ENCODE measurements at regions not wholly inside any gene's neighbourhood (a gene's known extent, or its start where the extent isn't known, plus 50 kb on each side); places are given as distances from the start of the nearest gene placed in this dataset.
"Not testable (repeated sequence)": the region's sequence is repeated elsewhere in the genome, so short reads cannot be mapped to it uniquely, and the experiment has no call there.

- not testable (repeated sequence) for DNase-seq (ENCODE audit: low spot score in 2 of 2); H3K36me3 Mint-ChIP-seq; ATAC-seq; H3K9me3 Mint-ChIP-seq; H3K27ac Mint-ChIP-seq
Measured at GRCh38 chr4:154907345-154908045, 126.4 kb downstream of the RBM46 start.

GRCh38 chr4:154908168-154908567 lies 127.1 kb downstream of the RBM46 start:
- H3K36me3 Mint-ChIP-seq: no peaks in the 10 kb centered on the region
- DNase-seq (ENCODE audit: low spot score in 2 of 2) (no peak), ATAC-seq (no peak)
- peaks cover 0 to 4% of the 10 kb centered on the region in 2 donors for H3K9me3 Mint-ChIP-seq
- H3K27ac Mint-ChIP-seq: no peak overlapping the region

- Mint-ChIP-seq H3K9me3 (peaks cover 0 to 2% of the 10 kb centered on the region in 2 donors), H3K36me3 (no peaks in the 10 kb centered on the region), H3K27ac (no peak overlapping the region)
- DNase-seq (ENCODE audit: low spot score in 2 of 2) (no peak), ATAC-seq (no peak)
Measured at GRCh38 chr4:154911097-154911496, 130.0 kb downstream of the RBM46 start.

GRCh38 chr4:154911608-154912098 lies 130.6 kb downstream of the RBM46 start:
- H3K36me3 Mint-ChIP-seq: no peaks in the 10 kb centered on the region
- no peak for DNase-seq (ENCODE audit: low spot score in 2 of 2)
- ATAC-seq: no peak
- H3K27ac Mint-ChIP-seq: no peak overlapping the region
- H3K9me3 Mint-ChIP-seq: no peaks in the 10 kb centered on the region

- Mint-ChIP-seq H3K36me3 (no peaks in the 10 kb centered on the region), H3K9me3 (no peaks in the 10 kb centered on the region), H3K27ac (no peak overlapping the region)
- no peak for ATAC-seq
- no peak for DNase-seq (ENCODE audit: low spot score in 2 of 2)
Measured at GRCh38 chr4:154916068-154916467, 135.0 kb downstream of the RBM46 start.

- Mint-ChIP-seq H3K27ac (no peak overlapping the region), H3K36me3 (peaks cover 0 to 9% of the 10 kb centered on the region in 2 donors), H3K9me3 (peaks cover 9 to 15% of the 10 kb centered on the region in 2 donors)
- DNase-seq (ENCODE audit: low spot score in 2 of 2) (no peak), ATAC-seq (no peak)
Measured at GRCh38 chr4:154927126-154927680, 146.1 kb downstream of the RBM46 start.

- DNase-seq (ENCODE audit: low spot score in 2 of 2) (no peak), ATAC-seq (no peak)
- no peak overlapping the region for H3K27ac Mint-ChIP-seq
- H3K9me3 Mint-ChIP-seq: peaks cover 14 to 15% of the 10 kb centered on the region in 2 donors
- H3K36me3 Mint-ChIP-seq: peaks cover 0 to 9% of the 10 kb centered on the region in 2 donors
Measured at GRCh38 chr4:154928640-154929257, 147.7 kb downstream of the RBM46 start.

GRCh38 chr4:154936873-154937272 lies 155.8 kb downstream of the RBM46 start:
- H3K9me3 Mint-ChIP-seq: peaks cover 13 to 20% of the 10 kb centered on the region in 2 donors
- H3K36me3 Mint-ChIP-seq: peaks cover 0 to 7% of the 10 kb centered on the region in 2 donors
- H3K27ac Mint-ChIP-seq: no peak overlapping the region
- no peak for DNase-seq (ENCODE audit: low spot score in 2 of 2)
- no peak for ATAC-seq

- Mint-ChIP-seq H3K9me3 (peaks cover 0 to 11% of the 10 kb centered on the region in 2 donors), H3K36me3 (peaks cover 0 to 7% of the 10 kb centered on the region in 2 donors), H3K27ac (no peak overlapping the region)
- no peak for DNase-seq (ENCODE audit: low spot score in 2 of 2)
- no peak for ATAC-seq
Measured at GRCh38 chr4:154939851-154940250, 158.8 kb downstream of the RBM46 start.

GRCh38 chr4:154942176-154942575 lies 161.1 kb downstream of the RBM46 start:
- Mint-ChIP-seq H3K36me3 (no peaks in the 10 kb centered on the region), H3K27ac (no peak overlapping the region), H3K9me3 (peaks cover 0 to 3% of the 10 kb centered on the region in 2 donors)
- DNase-seq (ENCODE audit: low spot score in 2 of 2) (no peak), ATAC-seq (no peak)

- no peaks in the 10 kb centered on the region for H3K36me3 Mint-ChIP-seq
Measured at GRCh38 chr4:154944996-154945395, 163.9 kb downstream of the RBM46 start.

GRCh38 chr4:154946113-154946512 lies 165.0 kb downstream of the RBM46 start:
- Mint-ChIP-seq H3K27ac (no peak overlapping the region), H3K9me3 (no peaks in the 10 kb centered on the region), H3K36me3 (no peaks in the 10 kb centered on the region)
- ATAC-seq (no peak), DNase-seq (ENCODE audit: low spot score in 2 of 2) (no peak)

More at GRCh38 chr4:154944996-154945395, 163.9 kb downstream of the RBM46 start:
- H3K9me3 Mint-ChIP-seq: no peaks in the 10 kb centered on the region
- no peak overlapping the region for H3K27ac Mint-ChIP-seq
- DNase-seq (ENCODE audit: low spot score in 2 of 2) (no peak), ATAC-seq (no peak)

GRCh38 chr4:154953691-154954090 lies 172.6 kb downstream of the RBM46 start:
- DNase-seq (ENCODE audit: low spot score in 2 of 2) (no peak), ATAC-seq (no peak)
- Mint-ChIP-seq H3K27ac (no peak overlapping the region), H3K36me3 (peaks cover 6 to 8% of the 10 kb centered on the region in 2 donors), H3K9me3 (peaks cover 10 to 17% of the 10 kb centered on the region in 2 donors)

GRCh38 chr4:154954117-154954516 lies 173.0 kb downstream of the RBM46 start:
- DNase-seq (ENCODE audit: low spot score in 2 of 2) (no peak), ATAC-seq (no peak)
- H3K27ac Mint-ChIP-seq: no peak overlapping the region
- peaks cover 10 to 17% of the 10 kb centered on the region in 2 donors for H3K9me3 Mint-ChIP-seq
- peaks cover 6 to 8% of the 10 kb centered on the region in 2 donors for H3K36me3 Mint-ChIP-seq

- H3K9me3 Mint-ChIP-seq: peaks cover 10 to 17% of the 10 kb centered on the region in 2 donors
- DNase-seq (ENCODE audit: low spot score in 2 of 2): no peak
- H3K36me3 Mint-ChIP-seq: peaks cover 6 to 8% of the 10 kb centered on the region in 2 donors
- H3K27ac Mint-ChIP-seq: no peak overlapping the region
- no peak for ATAC-seq
Measured at GRCh38 chr4:154958121-154958520, 177.0 kb downstream of the RBM46 start.

GRCh38 chr4:154958621-154959358 lies 177.7 kb downstream of the RBM46 start:
- ATAC-seq: no peak
- DNase-seq (ENCODE audit: low spot score in 2 of 2): no peak
- Mint-ChIP-seq H3K36me3 (peaks cover 6 to 8% of the 10 kb centered on the region in 2 donors), H3K9me3 (peaks cover 11 to 17% of the 10 kb centered on the region in 2 donors), H3K27ac (no peak overlapping the region)

- DNase-seq (ENCODE audit: low spot score in 2 of 2) (no peak), ATAC-seq (no peak)
- H3K36me3 Mint-ChIP-seq: peaks cover 0 to 4% of the 10 kb centered on the region in 2 donors
- peaks cover 14% of the 10 kb centered on the region in 2 donors for H3K9me3 Mint-ChIP-seq
- H3K27ac Mint-ChIP-seq: no peak overlapping the region
Measured at GRCh38 chr4:154959756-154960155, 178.7 kb downstream of the RBM46 start.
